DND-41 (cell line): ENCODE measurements at regions not wholly inside any gene's neighbourhood (a gene's known extent, or its start where the extent isn't known, plus 50 kb on each side); places are given as distances from the start of the nearest gene placed in this dataset.

Source experiments
- CTCF ChIP-seq: IDR thresholded peaks from 2 replicates; pipeline ENCODE4 v1.5.1; 2012; ENCODE audit warnings: borderline replicate concordance, low read length, moderate library complexity, mild to moderate bottlenecking; ENCODE audit not compliant: poor library complexity, severe bottlenecking; ENCODE audit errors: extremely low read depth
- EZH2 ChIP-seq: IDR thresholded peaks from 3 replicates; pipeline ENCODE4 v1.6.1; 2012; ENCODE audit warnings: borderline replicate concordance, low read depth, mild to moderate bottlenecking, moderate library complexity, low read length, inconsistent platforms; ENCODE audit not compliant: severe bottlenecking

- TF ChIP-seq CTCF (no peak), EZH2 (no peak)
These were observed 57.4 kb upstream of the BMAL1 start for GRCh38 chr11:13220148-13220547.
